K562 (cell line): ENCODE measurements at regions not wholly inside any gene's neighbourhood (a gene's known extent, or its start where the extent isn't known, plus 50 kb on each side); places are given as distances from the start of the nearest gene placed in this dataset.

Experiments
- BACH1 ChIP-seq: fragments of 200-800 bp; sonication (Bioruptor generic); IDR thresholded peaks from 2 replicates; pipeline ENCODE4 v1.6.1; 2016; ENCODE audit warnings: missing genetic modification characterization, missing compliant biosample characterization
- HDAC6 ChIP-seq: IDR thresholded peaks from 2 replicates; pipeline ENCODE4 v1.6.1; 2012; ENCODE audit warnings: low read depth, mild to moderate bottlenecking, control low read depth, inconsistent platforms, low read length, moderate library complexity
- KLF1 ChIP-seq: fragments of 450-650 bp; IDR thresholded peaks from 2 replicates; pipeline ENCODE4 v1.6.1; 2016; ENCODE audit warnings: missing genetic modification characterization, missing compliant biosample characterization
- LEF1 ChIP-seq: fragments of 450-650 bp; IDR thresholded peaks from 2 replicates; pipeline ENCODE4 v1.6.1; 2016; ENCODE audit warnings: mild to moderate bottlenecking
- NR4A1 ChIP-seq, 2 experiments: fragments of 250-450 bp in 1 of 2; fragments of 450-650 bp in 1 of 2; sonication (Bioruptor Pico) in 1 of 2; IDR thresholded peaks; 2 replicates each; pipeline versions ENCODE4 v1.4.0 to v1.6.1; 2016 to 2020; ENCODE audit warnings: mild to moderate bottlenecking in 2 of 2, missing compliant biosample characterization in 1 of 2, missing genetic modification characterization in 1 of 2, moderate library complexity in 1 of 2
- PHB ChIP-seq: fragments of 250-450 bp; sonication (Bioruptor Pico); IDR thresholded peaks from 2 replicates; pipeline ENCODE4 v1.5.0; 2021
- PHF8 ChIP-seq: fragments of 200-600 bp; sonication (generic); IDR thresholded peaks from 2 replicates; pipeline ENCODE4 v1.6.1; 2012; ENCODE audit warnings: mixed run types, mild to moderate bottlenecking, inconsistent platforms, low read length, moderate library complexity, borderline replicate concordance
- PREB ChIP-seq: sonication (generic); formaldehyde crosslinking; IDR thresholded peaks from 2 replicates; pipeline ENCODE4 v1.8.1; 2023; ENCODE audit warnings: mild to moderate bottlenecking, missing genetic modification reagents
- SRSF9 ChIP-seq: fragments of 200-400 bp; formaldehyde crosslinking; IDR thresholded peaks from 2 replicates; pipeline ENCODE4 v1.6.1; 2017; ENCODE audit warnings: low read depth, low read length, borderline replicate concordance
- TAF1 ChIP-seq: IDR thresholded peaks from 2 replicates; pipeline ENCODE4 v1.6.1; 2011; ENCODE audit warnings: mild to moderate bottlenecking, low read length, moderate library complexity; ENCODE audit not compliant: insufficient read depth, control insufficient read depth, severe bottlenecking; ENCODE audit errors: extremely low read depth
- TCF15 ChIP-seq: fragments of 250-450 bp; sonication (Bioruptor Pico); IDR thresholded peaks from 2 replicates; pipeline ENCODE4 v1.8.0; 2022; ENCODE audit warnings: moderate library complexity, mild to moderate bottlenecking, inconsistent platforms
- TRIM24 ChIP-seq, 2 experiments: fragments of 450-650 bp; IDR thresholded peaks; 2 replicates each; pipeline ENCODE4 v1.6.1; 2016
- ZBTB1 ChIP-seq: sonication (generic); formaldehyde crosslinking; IDR thresholded peaks from 2 replicates; pipeline ENCODE4 v1.8.1; 2023; ENCODE audit warnings: missing genetic modification reagents, low read depth, mild to moderate bottlenecking, borderline replicate concordance
- ZBTB12 ChIP-seq: fragments of 250-450 bp; sonication (Bioruptor Pico); IDR thresholded peaks from 2 replicates; pipeline ENCODE4 v1.4.0; 2020
- ZFP91 ChIP-seq: sonication (generic); formaldehyde crosslinking; IDR thresholded peaks from 2 replicates; pipeline ENCODE4 v1.8.0; 2022; ENCODE audit warnings: mild to moderate bottlenecking, missing genetic modification reagents
- ZNF12 ChIP-seq: sonication (generic); formaldehyde crosslinking; IDR thresholded peaks from 2 replicates; pipeline ENCODE4 v1.4.0; 2020; ENCODE audit warnings: mild to moderate bottlenecking, missing genetic modification reagents
- ZNF511 ChIP-seq: sonication (generic); formaldehyde crosslinking; IDR thresholded peaks from 2 replicates; pipeline ENCODE4 v1.8.0; 2022; ENCODE audit warnings: mild to moderate bottlenecking, missing genetic modification reagents
- TF ChIP-seq, protein P1 (sequence below): fragments of 250-450 bp; sonication (Bioruptor Pico); IDR thresholded peaks from 2 replicates; pipeline ENCODE4 v1.4.0; 2020; ENCODE audit warnings: mild to moderate bottlenecking, moderate library complexity, borderline replicate concordance
- TF ChIP-seq, protein P2 (sequence below): fragments of 450-650 bp; IDR thresholded peaks from 2 replicates; pipeline ENCODE4 v1.6.1; 2017; ENCODE audit warnings: mild to moderate bottlenecking, moderate library complexity

GRCh38 chr11:86162239-86162638 lies 82.3 kb upstream of the EED start (continued):
- no peak for TF ChIP-seq LEF1
- TF ChIP-seq ZBTB12 (CRISPR knock-in tag): no peak
- TF ChIP-seq ZNF12 (CRISPR knock-in tag): no peak
- TF ChIP-seq ZNF511 (CRISPR knock-in tag): no peak
- TF ChIP-seq, protein P1, sequence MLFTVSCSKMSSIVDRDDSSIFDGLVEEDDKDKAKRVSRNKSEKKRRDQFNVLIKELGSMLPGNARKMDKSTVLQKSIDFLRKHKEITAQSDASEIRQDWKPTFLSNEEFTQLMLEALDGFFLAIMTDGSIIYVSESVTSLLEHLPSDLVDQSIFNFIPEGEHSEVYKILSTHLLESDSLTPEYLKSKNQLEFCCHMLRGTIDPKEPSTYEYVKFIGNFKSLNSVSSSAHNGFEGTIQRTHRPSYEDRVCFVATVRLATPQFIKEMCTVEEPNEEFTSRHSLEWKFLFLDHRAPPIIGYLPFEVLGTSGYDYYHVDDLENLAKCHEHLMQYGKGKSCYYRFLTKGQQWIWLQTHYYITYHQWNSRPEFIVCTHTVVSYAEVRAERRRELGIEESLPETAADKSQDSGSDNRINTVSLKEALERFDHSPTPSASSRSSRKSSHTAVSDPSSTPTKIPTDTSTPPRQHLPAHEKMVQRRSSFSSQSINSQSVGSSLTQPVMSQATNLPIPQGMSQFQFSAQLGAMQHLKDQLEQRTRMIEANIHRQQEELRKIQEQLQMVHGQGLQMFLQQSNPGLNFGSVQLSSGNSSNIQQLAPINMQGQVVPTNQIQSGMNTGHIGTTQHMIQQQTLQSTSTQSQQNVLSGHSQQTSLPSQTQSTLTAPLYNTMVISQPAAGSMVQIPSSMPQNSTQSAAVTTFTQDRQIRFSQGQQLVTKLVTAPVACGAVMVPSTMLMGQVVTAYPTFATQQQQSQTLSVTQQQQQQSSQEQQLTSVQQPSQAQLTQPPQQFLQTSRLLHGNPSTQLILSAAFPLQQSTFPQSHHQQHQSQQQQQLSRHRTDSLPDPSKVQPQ (CRISPR knock-in tag): no peak
- TF ChIP-seq HDAC6: no peak
- TF ChIP-seq TRIM24 (IDR thresholded peaks at IDR 0.05): no peak
- no peak for TF ChIP-seq SRSF9
- no peak for TF ChIP-seq NR4A1 (CRISPR knock-in tag; IDR thresholded peaks at IDR 0.05)
- peak; percentile 80; the same call in 1 of the 2 replicates for TF ChIP-seq NR4A1 (tag; IDR thresholded peaks at IDR 0.05)
- no peak for TF ChIP-seq PREB (CRISPR knock-in tag)
- TF ChIP-seq TAF1: no peak
- TF ChIP-seq PHF8: no peak; the same call in 1 of the 2 replicates
- TF ChIP-seq KLF1 (tag): no peak
- no peak for TF ChIP-seq TCF15 (CRISPR knock-in tag)
- TF ChIP-seq PHB (CRISPR knock-in tag): no peak
- peak; percentile 49; the same call in 1 of the 2 replicates for TF ChIP-seq BACH1 (tag)
- TF ChIP-seq, protein P2, sequence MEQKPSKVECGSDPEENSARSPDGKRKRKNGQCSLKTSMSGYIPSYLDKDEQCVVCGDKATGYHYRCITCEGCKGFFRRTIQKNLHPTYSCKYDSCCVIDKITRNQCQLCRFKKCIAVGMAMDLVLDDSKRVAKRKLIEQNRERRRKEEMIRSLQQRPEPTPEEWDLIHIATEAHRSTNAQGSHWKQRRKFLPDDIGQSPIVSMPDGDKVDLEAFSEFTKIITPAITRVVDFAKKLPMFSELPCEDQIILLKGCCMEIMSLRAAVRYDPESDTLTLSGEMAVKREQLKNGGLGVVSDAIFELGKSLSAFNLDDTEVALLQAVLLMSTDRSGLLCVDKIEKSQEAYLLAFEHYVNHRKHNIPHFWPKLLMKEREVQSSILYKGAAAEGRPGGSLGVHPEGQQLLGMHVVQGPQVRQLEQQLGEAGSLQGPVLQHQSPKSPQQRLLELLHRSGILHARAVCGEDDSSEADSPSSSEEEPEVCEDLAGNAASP: no peak
- no peak for TF ChIP-seq ZFP91 (CRISPR knock-in tag)
- no peak for TF ChIP-seq ZBTB1 (CRISPR knock-in tag)
